AG09309 (cell line): ENCODE measurements at regions not wholly inside any gene's neighbourhood (a gene's known extent, or its start where the extent isn't known, plus 50 kb on each side); places are given as distances from the start of the nearest gene placed in this dataset.

Experiments used
- DNase-seq: peaks from one replicate; pipeline ENCODE4 v3.0.0-alpha.2; 2010; ENCODE audit warnings: low read depth
- H3K4me3 ChIP-seq: 2 replicates; pipeline ENCODE4 v1.5.1; 2011; ENCODE audit warnings: mild to moderate bottlenecking, low read depth, low read length, moderate library complexity; ENCODE audit not compliant: control insufficient read depth
- TF ChIP-seq, protein P1 (sequence below): IDR thresholded peaks from 2 replicates; pipeline ENCODE4 v1.5.1; 2011; ENCODE audit warnings: mild to moderate bottlenecking, low read depth, low read length, inconsistent platforms; ENCODE audit not compliant: insufficient read depth, control insufficient read depth; ENCODE audit errors: missing control alignments

DNA sequence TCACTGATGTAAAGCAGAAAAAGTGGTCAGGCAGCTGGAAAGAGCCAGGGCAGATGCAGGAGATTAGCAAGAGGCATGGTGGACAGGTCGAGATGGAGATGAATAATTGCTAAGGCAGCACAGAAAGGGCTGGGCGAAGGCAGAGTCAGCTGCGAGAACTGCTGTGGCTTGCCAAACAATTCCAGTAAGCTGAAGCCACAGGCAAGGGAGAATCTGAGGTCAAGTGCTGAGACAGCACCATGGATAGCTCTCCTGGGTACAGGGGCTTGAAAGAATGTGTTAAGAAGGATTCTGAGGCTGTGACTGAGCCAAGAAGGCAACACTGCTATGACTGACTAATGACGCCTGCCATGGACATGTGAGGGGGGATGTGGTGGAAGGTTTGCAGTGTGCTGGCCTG, 220.8 kb upstream of the FOXA2 start:
- peak; percentile 42 for DNase-seq
- TF ChIP-seq, protein P1, sequence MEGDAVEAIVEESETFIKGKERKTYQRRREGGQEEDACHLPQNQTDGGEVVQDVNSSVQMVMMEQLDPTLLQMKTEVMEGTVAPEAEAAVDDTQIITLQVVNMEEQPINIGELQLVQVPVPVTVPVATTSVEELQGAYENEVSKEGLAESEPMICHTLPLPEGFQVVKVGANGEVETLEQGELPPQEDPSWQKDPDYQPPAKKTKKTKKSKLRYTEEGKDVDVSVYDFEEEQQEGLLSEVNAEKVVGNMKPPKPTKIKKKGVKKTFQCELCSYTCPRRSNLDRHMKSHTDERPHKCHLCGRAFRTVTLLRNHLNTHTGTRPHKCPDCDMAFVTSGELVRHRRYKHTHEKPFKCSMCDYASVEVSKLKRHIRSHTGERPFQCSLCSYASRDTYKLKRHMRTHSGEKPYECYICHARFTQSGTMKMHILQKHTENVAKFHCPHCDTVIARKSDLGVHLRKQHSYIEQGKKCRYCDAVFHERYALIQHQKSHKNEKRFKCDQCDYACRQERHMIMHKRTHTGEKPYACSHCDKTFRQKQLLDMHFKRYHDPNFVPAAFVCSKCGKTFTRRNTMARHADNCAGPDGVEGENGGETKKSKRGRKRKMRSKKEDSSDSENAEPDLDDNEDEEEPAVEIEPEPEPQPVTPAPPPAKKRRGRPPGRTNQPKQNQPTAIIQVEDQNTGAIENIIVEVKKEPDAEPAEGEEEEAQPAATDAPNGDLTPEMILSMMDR: no peak
- H3K4me3 ChIP-seq: no peak overlapping the region

DNA sequence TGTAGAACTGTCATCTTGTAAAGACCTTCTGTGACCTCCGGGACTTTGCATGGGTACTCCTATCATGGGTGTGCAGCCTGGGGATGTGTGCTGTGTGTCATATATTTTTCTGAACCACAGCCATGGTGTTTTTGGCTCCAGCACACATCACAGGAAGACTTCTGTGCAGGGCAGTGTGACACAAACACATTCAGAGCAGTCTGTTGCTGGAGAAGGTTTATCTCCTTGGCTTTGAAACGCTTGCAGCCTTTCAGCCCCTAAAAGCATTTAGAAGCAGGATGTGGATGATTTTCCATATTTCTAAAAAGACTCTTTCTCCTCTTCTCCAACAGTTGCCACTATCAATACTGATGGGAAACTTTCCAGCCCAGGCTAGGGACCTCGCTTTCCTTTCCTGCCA, 221.6 kb upstream of the FOXA2 start:
- TF ChIP-seq, protein P1: no peak
- no peak overlapping the region for H3K4me3 ChIP-seq
- DNase-seq: no peak

DNA sequence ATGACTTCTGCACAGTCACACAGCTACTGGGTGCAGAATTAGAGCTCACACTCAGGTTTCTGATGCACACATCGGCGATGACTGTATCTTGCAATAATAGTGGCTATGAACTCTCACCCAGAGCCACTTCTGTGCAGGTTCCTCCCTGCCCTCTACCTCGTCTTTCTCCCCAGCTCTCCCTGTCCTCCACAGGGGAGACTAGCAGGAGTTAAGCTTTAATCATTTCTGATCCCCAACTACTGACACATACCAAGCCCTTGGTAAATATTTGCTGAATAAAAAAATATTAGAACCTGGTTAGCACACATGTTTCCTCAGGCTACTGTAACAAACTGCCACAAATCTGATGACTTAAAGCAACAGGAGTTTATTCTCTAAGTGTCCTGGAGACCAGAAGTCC, 222.7 kb upstream of the FOXA2 start:
- TF ChIP-seq, protein P1: no peak
- DNase-seq: no peak
- no peak overlapping the region for H3K4me3 ChIP-seq

DNA sequence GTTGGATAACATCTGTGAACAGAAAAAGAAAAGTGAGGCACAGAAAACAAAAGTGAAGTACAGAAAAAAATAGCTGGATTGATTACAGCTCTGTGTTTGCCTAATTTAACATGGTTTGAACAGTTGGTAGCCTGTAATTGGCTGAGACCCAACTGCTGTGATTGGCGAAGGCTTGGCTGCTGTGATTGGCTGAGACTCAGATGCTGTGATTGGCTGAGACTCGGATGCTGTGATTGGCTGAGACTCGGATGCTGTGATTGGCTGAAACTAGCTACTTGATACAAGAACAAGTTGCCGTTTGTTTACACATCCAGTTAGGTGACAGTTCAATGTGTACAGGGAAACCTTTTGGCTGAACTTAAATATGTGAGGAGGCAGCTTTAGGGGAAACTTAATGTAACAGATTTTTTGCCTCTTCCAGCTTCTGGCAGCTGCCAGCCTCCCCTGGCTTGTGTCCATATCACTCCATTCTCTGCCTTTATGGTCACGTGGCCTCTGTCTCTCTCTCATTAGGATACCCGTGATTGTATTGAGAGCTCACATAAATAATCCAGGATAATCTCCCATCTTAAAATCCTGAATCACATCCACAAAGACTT, 223.4 kb upstream of the FOXA2 start:
- TF ChIP-seq, protein P1: no peak
- no peak for DNase-seq
- H3K4me3 ChIP-seq: no peak overlapping the region

DNA sequence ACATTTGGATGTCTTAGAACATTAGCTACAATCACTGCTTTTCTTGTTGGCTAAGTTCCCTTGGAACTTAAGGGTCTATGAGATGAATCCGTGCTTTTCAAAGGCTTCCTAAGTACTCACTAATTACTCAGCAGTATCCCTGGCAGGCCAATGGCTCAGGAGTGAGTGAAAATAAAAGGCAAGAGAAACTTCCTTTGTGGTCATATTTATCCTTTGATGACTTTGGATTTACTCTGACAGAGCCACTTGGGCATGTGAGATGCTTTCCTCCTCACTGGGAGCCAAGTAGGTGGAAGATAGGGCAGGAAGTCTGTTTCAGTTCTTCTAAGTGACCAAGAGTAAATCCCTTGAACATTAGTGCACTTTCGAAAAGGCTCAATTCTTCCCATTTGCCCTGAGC, 224.3 kb upstream of the FOXA2 start:
- DNase-seq: no peak
- no peak overlapping the region for H3K4me3 ChIP-seq
- TF ChIP-seq, protein P1: no peak

DNA sequence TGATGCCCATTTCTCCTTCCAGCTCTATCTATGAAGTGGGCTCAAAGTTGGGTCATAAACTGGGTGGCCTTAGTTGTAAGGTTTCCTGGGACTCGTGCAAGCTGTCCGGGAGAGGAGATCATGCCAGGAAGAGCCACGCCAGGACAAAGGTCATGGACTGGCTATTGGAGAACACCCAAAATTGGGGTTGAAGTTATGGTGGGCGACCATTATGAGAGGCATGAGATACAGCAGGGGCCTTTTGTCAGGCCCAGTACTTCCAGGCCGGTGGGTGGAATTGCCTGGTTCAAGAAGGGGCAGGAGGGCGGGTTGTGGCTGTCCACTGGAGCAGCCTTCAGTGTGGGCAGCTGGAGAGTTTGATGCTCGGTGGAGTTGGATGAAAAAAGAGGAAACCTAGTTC, 225.1 kb upstream of the SSTR4 start:
- no peak overlapping the region for H3K4me3 ChIP-seq
- DNase-seq: no peak
- TF ChIP-seq, protein P1: no peak
